ENCODE measurements at regions not wholly inside any gene's neighbourhood (a gene's known extent, or its start where the extent isn't known, plus 50 kb on each side); places are given as distances from the start of the nearest gene placed in this dataset.
"Not testable (repeated sequence)": the region's sequence is repeated elsewhere in the genome, so short reads cannot be mapped to it uniquely, and the experiment has no call there.

- peak; percentile 4 for DNase-seq (ENCODE audit: low read depth)
Observed at GRCh38 chr7:94174956-94175355, 170.8 kb upstream of the BET1 start.

- DNase-seq (ENCODE audit: low read depth), result no peak
Observed at GRCh38 chr7:94176694-94177200, 172.6 kb upstream of the BET1 start.

GRCh38 chr7:94177441-94177840 is 173.3 kb upstream of the BET1 start:
- no peak for DNase-seq (ENCODE audit: low read depth)

GRCh38 chr7:94178230-94178629 is 174.1 kb upstream of the BET1 start:
- DNase-seq (ENCODE audit: low read depth), result no peak

GRCh38 chr7:94179466-94179865 is 175.3 kb upstream of the BET1 start:
- peak; percentile 16 for DNase-seq (ENCODE audit: low read depth)

- DNase-seq (ENCODE audit: low read depth), result peak; percentile 85
Observed at GRCh38 chr7:94182066-94182465, 177.9 kb upstream of the BET1 start.

GRCh38 chr7:94182721-94183120 is 178.6 kb upstream of the BET1 start:
- DNase-seq (ENCODE audit: low read depth), result peak; percentile 3

- peak; percentile 98 for DNase-seq (ENCODE audit: low read depth)
Observed at GRCh38 chr7:94183289-94183749, 179.2 kb upstream of the BET1 start.

GRCh38 chr7:94183891-94184290 is 179.7 kb upstream of the BET1 start:
- DNase-seq (ENCODE audit: low read depth), result peak; percentile 5

GRCh38 chr7:94188350-94188749 is 184.2 kb upstream of the BET1 start:
- DNase-seq (ENCODE audit: low read depth), result peak; percentile 12

GRCh38 chr7:94190599-94191061 is 186.5 kb upstream of the BET1 start:
- DNase-seq (ENCODE audit: low read depth), result peak; percentile 95

- not testable (repeated sequence) for DNase-seq (ENCODE audit: low read depth)
Observed at GRCh38 chr7:94194426-94194825, 190.3 kb upstream of the BET1 start.

GRCh38 chr7:94195201-94195600 is 191.0 kb upstream of the BET1 start:
- peak; percentile 2 for DNase-seq (ENCODE audit: low read depth)

GRCh38 chr7:94195813-94196212 is 191.7 kb upstream of the BET1 start:
- DNase-seq (ENCODE audit: low read depth), result peak; percentile 11

GRCh38 chr7:94205529-94205928 is 189.2 kb upstream of the COL1A2 start:
- no peak for DNase-seq (ENCODE audit: low read depth)

GRCh38 chr7:94206295-94206694 is 188.4 kb upstream of the COL1A2 start:
- DNase-seq (ENCODE audit: low read depth), result no peak

- DNase-seq (ENCODE audit: low read depth), result no peak
Observed at GRCh38 chr7:94212160-94212559, 182.5 kb upstream of the COL1A2 start.

- DNase-seq (ENCODE audit: low read depth), result no peak
Observed at GRCh38 chr7:94216944-94217461, 177.7 kb upstream of the COL1A2 start.

- DNase-seq (ENCODE audit: low read depth), result no peak
Observed at GRCh38 chr7:94217766-94218165, 176.9 kb upstream of the COL1A2 start.

- DNase-seq (ENCODE audit: low read depth), result no peak
Observed at GRCh38 chr7:94222516-94222915, 172.2 kb upstream of the COL1A2 start.

- peak; percentile 83 for DNase-seq (ENCODE audit: low read depth)
Observed at GRCh38 chr7:94223375-94224084, 171.2 kb upstream of the COL1A2 start.

GRCh38 chr7:94228223-94228622 is 166.5 kb upstream of the COL1A2 start:
- DNase-seq (ENCODE audit: low read depth), result no peak

- no peak for DNase-seq (ENCODE audit: low read depth)
Observed at GRCh38 chr7:94228678-94229077, 166.0 kb upstream of the COL1A2 start.

GRCh38 chr7:94231305-94231704 is 163.4 kb upstream of the COL1A2 start:
- DNase-seq (ENCODE audit: low read depth), result no peak
